Liver (tissue), 3 donors: ENCODE measurements at regions not wholly inside any gene's neighbourhood (a gene's known extent, or its start where the extent isn't known, plus 50 kb on each side); places are given as distances from the start of the nearest gene placed in this dataset.
A peak's percentile ranks its signal among the peaks of the same experiment; 100 is the strongest.

Experiments
- EGR1 ChIP-seq, 2 donors: IDR thresholded peaks; 2 replicates each; pipeline ENCODE4 v1.6.1; 2016 to 2018; ENCODE audit warnings: antibody characterized with exemption in 2 of 2, low read depth in 2 of 2
- GABPA ChIP-seq, 2 donors: IDR thresholded peaks in 1 of 2; conservative IDR thresholded peaks in 1 of 2; 2 replicates each; pipeline ENCODE4 v1.6.1; 2016; ENCODE audit warnings: antibody characterized with exemption in 2 of 2, mild to moderate bottlenecking in 1 of 2, moderate library complexity in 1 of 2
- NR2F2 ChIP-seq: IDR thresholded peaks from 2 replicates; pipeline ENCODE4 v1.6.1; 2016; ENCODE audit warnings: antibody characterized with exemption
- RAD21 ChIP-seq, 2 donors: IDR thresholded peaks; 2 replicates each; pipeline ENCODE4 v1.6.1; 2016; ENCODE audit warnings: antibody characterized with exemption in 2 of 2, mild to moderate bottlenecking in 2 of 2
- SP1 ChIP-seq: IDR thresholded peaks from 2 replicates; pipeline ENCODE4 v1.6.1; 2018; ENCODE audit warnings: antibody characterized with exemption, mild to moderate bottlenecking
- TAF1 ChIP-seq: conservative IDR thresholded peaks from 2 replicates; pipeline ENCODE4 v1.6.1; 2016; ENCODE audit warnings: antibody characterized with exemption, mild to moderate bottlenecking
- YY1 ChIP-seq: IDR thresholded peaks from 2 replicates; pipeline ENCODE4 v1.6.1; 2016; ENCODE audit warnings: antibody characterized with exemption, mild to moderate bottlenecking
- TF ChIP-seq, protein P1 (sequence below): IDR thresholded peaks from 2 replicates; pipeline ENCODE4 v1.6.1; 2016; ENCODE audit warnings: antibody characterized with exemption, mild to moderate bottlenecking
- TF ChIP-seq, protein P2 (sequence below): fragments of 150-350 bp; IDR thresholded peaks from 2 replicates; pipeline ENCODE4 v1.5.1; 2017; ENCODE audit warnings: improper control_type of control experiment, low read depth, low read length; ENCODE audit not compliant: missing input control
- TF ChIP-seq, protein P3 (sequence below): IDR thresholded peaks from 2 replicates; pipeline ENCODE4 v1.6.1; 2016; ENCODE audit warnings: antibody characterized with exemption
- donor health status: healthy.
- donor health status: healthy.

DNA sequence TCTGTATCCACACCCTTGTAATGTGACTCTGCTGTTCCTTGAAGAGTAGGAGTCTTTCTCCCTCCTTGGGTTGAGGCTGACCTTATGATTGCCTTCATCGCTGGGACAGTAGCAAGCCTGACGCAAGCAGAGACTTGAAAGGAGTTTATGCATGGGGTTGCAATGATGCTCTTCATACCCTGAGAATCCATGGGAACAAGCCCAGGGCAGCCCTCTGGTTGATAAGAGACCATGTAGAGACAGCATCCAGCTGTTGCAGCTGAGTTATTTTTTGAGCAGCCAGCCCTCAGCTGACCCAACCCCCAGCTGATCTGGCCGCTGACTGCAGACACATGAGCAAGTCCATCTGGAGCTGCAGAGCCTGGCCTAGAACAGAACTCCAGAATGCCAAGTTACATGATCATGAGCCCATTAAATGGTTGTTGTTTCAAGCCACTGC, 60.6 kb upstream of the ARNT2 start:
- TF ChIP-seq NR2F2 (peak; percentile 92), GABPA (IDR thresholded peaks at IDR 0.05 in 1 of 2, conservative IDR thresholded peaks at IDR 0.05 in 1 of 2) (no peak), RAD21 (IDR thresholded peaks at IDR 0.05) (no peak), YY1 (peak; percentile 17), SP1 (peak; percentile 59), EGR1 (IDR thresholded peaks at IDR 0.05; ENCODE audit: low read depth in 2 of 2) (no peak), TAF1 (no peak)
- TF ChIP-seq, protein P1, sequence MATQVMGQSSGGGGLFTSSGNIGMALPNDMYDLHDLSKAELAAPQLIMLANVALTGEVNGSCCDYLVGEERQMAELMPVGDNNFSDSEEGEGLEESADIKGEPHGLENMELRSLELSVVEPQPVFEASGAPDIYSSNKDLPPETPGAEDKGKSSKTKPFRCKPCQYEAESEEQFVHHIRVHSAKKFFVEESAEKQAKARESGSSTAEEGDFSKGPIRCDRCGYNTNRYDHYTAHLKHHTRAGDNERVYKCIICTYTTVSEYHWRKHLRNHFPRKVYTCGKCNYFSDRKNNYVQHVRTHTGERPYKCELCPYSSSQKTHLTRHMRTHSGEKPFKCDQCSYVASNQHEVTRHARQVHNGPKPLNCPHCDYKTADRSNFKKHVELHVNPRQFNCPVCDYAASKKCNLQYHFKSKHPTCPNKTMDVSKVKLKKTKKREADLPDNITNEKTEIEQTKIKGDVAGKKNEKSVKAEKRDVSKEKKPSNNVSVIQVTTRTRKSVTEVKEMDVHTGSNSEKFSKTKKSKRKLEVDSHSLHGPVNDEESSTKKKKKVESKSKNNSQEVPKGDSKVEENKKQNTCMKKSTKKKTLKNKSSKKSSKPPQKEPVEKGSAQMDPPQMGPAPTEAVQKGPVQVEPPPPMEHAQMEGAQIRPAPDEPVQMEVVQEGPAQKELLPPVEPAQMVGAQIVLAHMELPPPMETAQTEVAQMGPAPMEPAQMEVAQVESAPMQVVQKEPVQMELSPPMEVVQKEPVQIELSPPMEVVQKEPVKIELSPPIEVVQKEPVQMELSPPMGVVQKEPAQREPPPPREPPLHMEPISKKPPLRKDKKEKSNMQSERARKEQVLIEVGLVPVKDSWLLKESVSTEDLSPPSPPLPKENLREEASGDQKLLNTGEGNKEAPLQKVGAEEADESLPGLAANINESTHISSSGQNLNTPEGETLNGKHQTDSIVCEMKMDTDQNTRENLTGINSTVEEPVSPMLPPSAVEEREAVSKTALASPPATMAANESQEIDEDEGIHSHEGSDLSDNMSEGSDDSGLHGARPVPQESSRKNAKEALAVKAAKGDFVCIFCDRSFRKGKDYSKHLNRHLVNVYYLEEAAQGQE, result no peak
- TF ChIP-seq, protein P2, sequence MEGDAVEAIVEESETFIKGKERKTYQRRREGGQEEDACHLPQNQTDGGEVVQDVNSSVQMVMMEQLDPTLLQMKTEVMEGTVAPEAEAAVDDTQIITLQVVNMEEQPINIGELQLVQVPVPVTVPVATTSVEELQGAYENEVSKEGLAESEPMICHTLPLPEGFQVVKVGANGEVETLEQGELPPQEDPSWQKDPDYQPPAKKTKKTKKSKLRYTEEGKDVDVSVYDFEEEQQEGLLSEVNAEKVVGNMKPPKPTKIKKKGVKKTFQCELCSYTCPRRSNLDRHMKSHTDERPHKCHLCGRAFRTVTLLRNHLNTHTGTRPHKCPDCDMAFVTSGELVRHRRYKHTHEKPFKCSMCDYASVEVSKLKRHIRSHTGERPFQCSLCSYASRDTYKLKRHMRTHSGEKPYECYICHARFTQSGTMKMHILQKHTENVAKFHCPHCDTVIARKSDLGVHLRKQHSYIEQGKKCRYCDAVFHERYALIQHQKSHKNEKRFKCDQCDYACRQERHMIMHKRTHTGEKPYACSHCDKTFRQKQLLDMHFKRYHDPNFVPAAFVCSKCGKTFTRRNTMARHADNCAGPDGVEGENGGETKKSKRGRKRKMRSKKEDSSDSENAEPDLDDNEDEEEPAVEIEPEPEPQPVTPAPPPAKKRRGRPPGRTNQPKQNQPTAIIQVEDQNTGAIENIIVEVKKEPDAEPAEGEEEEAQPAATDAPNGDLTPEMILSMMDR, result no peak
- TF ChIP-seq, protein P3, sequence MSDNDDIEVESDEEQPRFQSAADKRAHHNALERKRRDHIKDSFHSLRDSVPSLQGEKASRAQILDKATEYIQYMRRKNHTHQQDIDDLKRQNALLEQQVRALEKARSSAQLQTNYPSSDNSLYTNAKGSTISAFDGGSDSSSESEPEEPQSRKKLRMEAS, result no peak
